ENCODE measurements at regions not wholly inside any gene's neighbourhood (a gene's known extent, or its start where the extent isn't known, plus 50 kb on each side); places are given as distances from the start of the nearest gene placed in this dataset.

DNA sequence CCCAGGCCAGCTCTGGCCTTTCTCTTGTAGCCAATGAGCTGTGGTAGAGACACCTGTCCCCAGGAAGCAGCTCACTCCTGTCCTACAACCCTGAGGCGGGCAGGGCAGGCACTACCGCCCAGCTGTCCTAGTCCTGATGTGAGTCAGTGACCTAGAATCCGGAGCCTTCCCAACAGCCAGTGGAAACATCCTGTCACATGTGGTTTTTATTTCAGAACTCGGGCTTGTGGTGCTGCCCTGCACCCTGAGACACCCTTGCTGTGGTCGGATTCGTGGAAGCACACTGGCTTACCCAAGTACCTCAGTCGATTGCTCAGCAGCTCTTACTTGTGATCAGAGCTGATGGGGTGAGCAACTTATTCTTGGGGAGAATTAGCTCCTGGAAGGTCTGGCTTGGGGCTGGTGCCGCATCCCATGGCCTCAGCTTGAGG is 83.6 kb upstream of the ARHGEF7 start:
- TF ChIP-seq POLR2A (IDR thresholded peaks at IDR 0.05; ENCODE audit: low read length) (no peak), GATA1 (IDR thresholded peaks at IDR 0.05; ENCODE audit: low read depth, low read length) (no peak)
